T-helper 2 cell treated with Interferon-gamma antibody and Interleukin-4, amounts not matched to agents 100 ng/mL and 5 ng/mL, for 36 hours (primary cell): ENCODE measurements at regions not wholly inside any gene's neighbourhood (a gene's known extent, or its start where the extent isn't known, plus 50 kb on each side); places are given as distances from the start of the nearest gene placed in this dataset.
"Not testable (repeated sequence)": the region's sequence is repeated elsewhere in the genome, so short reads cannot be mapped to it uniquely, and the experiment has no call there.

Experiments
- intact Hi-C: fragments of 100-400 bp; cut with micrococcal nuclease; formaldehyde crosslinking; loops from one replicate; pipeline ENCODE4 v1.15.1; 2023

- intact Hi-C loops, result no loop called here
Observed at GRCh38 chr6:48998574-48998973, 464.5 kb downstream of the MMUT start.

- intact Hi-C loops, result no loop called here
Observed at GRCh38 chr6:48996461-48997119, 466.5 kb downstream of the MMUT start.

- intact Hi-C loops, result no loop called here
Observed at GRCh38 chr6:48994811-48995210, 468.2 kb downstream of the MMUT start.

- intact Hi-C loops, result no loop called here
Observed at GRCh38 chr6:48990739-48991138, 472.3 kb downstream of the MMUT start.

GRCh38 chr6:48986845-48987244, 476.2 kb downstream of the MMUT start:
- intact Hi-C loops, result no loop called here

GRCh38 chr6:48986105-48986504, 476.9 kb downstream of the MMUT start:
- intact Hi-C loops, result no loop called here

- intact Hi-C loops, result no loop called here
Observed at GRCh38 chr6:48985025-48985424, 478.0 kb downstream of the MMUT start.

GRCh38 chr6:48983968-48984367, 479.1 kb downstream of the MMUT start:
- intact Hi-C loops, result not testable (repeated sequence)

GRCh38 chr6:48983377-48983776, 479.7 kb downstream of the MMUT start:
- intact Hi-C loops, result no loop called here

- intact Hi-C loops, result no loop called here
Observed at GRCh38 chr6:48979806-48980205, 483.2 kb downstream of the MMUT start.

- intact Hi-C loops, result no loop called here
Observed at GRCh38 chr6:48979085-48979484, 484.0 kb downstream of the MMUT start.

- intact Hi-C loops, result no loop called here
Observed at GRCh38 chr6:48978016-48978415, 485.0 kb downstream of the MMUT start.

- intact Hi-C loops, result no loop called here
Observed at GRCh38 chr6:48977573-48977972, 485.5 kb downstream of the MMUT start.

GRCh38 chr6:48973491-48973890, 489.6 kb downstream of the MMUT start:
- intact Hi-C loops, result no loop called here

- intact Hi-C loops, result no loop called here
Observed at GRCh38 chr6:48961781-48962415, 501.2 kb downstream of the MMUT start.

- intact Hi-C loops, result no loop called here
Observed at GRCh38 chr6:48959251-48960060, 503.6 kb downstream of the MMUT start.

- intact Hi-C loops, result no loop called here
Observed at GRCh38 chr6:48957781-48958180, 505.3 kb downstream of the MMUT start.

- intact Hi-C loops, result no loop called here
Observed at GRCh38 chr6:48951917-48952316, 511.1 kb downstream of the MMUT start.

- intact Hi-C loops, result not testable (repeated sequence)
Observed at GRCh38 chr6:48944276-48944675, 518.8 kb downstream of the MMUT start.

GRCh38 chr6:48933136-48933535, 529.9 kb downstream of the MMUT start:
- intact Hi-C loops, result no loop called here

- intact Hi-C loops, result no loop called here
Observed at GRCh38 chr6:48928937-48929336, 534.1 kb downstream of the MMUT start.

GRCh38 chr6:48922837-48923236, 540.2 kb downstream of the MMUT start:
- intact Hi-C loops, result no loop called here
